ENCODE measurements at regions not wholly inside any gene's neighbourhood (a gene's known extent, or its start where the extent isn't known, plus 50 kb on each side); places are given as distances from the start of the nearest gene placed in this dataset.
A peak's percentile ranks its signal among the peaks of the same experiment; 100 is the strongest.
"Not testable (repeated sequence)": the region's sequence is repeated elsewhere in the genome, so short reads cannot be mapped to it uniquely, and the experiment has no call there.

- intact Hi-C loops (cut with DNase I): loop anchor here (5.0 to 10.0 kb wide), 4 partner anchors 65 to 375 kb away; no protein-coding TSS in a partner anchor
- DNase-seq (no peak), ATAC-seq (no peak)
- Histone ChIP-seq H3K4me1 (ENCODE audit: control insufficient read depth, insufficient read depth, low read length) (no peaks in the 10 kb centered on the region), H3K4me3 (ENCODE audit: low read length) (no peak overlapping the region), H3K27ac (ENCODE audit: low read length) (no peak overlapping the region), H3K9me3 (ENCODE audit: control insufficient read depth, low read length) (no peaks in the 10 kb centered on the region), H3K27me3 (ENCODE audit: control insufficient read depth, insufficient read depth) (no peaks in the 10 kb centered on the region)
- 88% methylated on average over 10 of the region's 10 CpGs for WGBS
These were observed 81.3 kb upstream of the DMRT1 start for GRCh38 chr9:759983-760736.

- Histone ChIP-seq H3K27me3 (ENCODE audit: control insufficient read depth, insufficient read depth) (no peaks in the 10 kb centered on the region), H3K9me3 (ENCODE audit: control insufficient read depth, low read length) (no peaks in the 10 kb centered on the region), H3K27ac (ENCODE audit: low read length) (no peak overlapping the region), H3K4me3 (ENCODE audit: low read length) (no peak overlapping the region), H3K4me1 (ENCODE audit: control insufficient read depth, insufficient read depth, low read length) (no peaks in the 10 kb centered on the region)
- intact Hi-C loops (cut with DNase I): loop anchor here (5.0 to 10.0 kb wide), 3 partner anchors 149 to 376 kb away; no protein-coding TSS in a partner anchor
- DNase-seq: no peak
- 59% methylated on average over 7 of the region's 7 CpGs for WGBS
- ATAC-seq: peak in 1 of 2 donors; percentile 28
These were observed 80.2 kb upstream of the DMRT1 start for GRCh38 chr9:761176-761792.

DNA sequence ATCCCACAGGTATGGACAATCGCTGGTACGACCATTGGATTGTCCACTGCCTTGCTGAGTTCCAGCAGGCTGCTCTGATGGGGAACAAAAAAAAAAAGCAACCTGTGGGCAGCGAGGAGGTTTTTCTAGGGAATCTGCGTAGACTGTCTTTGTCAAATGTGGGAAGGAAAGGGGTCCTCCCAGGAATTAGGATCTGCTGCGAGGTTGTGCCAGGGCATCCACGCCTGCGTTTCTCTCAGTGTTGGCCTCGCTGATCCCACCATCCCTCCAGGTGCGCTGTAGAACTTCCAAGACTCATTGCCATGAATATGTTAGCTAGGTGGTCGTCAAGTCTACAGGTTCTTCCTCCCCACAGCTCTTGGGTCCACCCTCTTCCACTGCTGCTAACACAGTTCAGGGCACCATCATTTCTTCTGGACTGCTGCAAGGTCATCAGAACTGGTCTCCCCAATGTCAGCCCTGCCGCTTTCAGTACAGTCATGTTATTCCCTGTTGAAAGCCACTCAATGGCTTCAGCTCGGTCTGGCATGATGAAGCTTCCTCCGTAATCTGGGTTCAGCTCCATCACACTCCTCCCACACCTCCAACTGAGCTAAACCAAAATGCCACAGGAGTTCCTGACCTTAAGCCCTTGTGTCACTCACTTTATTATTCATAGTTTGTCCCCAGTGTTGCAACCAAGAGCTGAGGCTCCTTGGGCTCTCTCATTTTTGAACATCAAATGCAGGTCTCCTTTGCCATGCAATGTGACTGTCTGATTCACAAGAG, 79.5 kb upstream of the DMRT1 start:
- Histone ChIP-seq H3K27me3 (ENCODE audit: control insufficient read depth, insufficient read depth) (no peaks in the 10 kb centered on the region), H3K9me3 (ENCODE audit: control insufficient read depth, low read length) (no peaks in the 10 kb centered on the region), H3K4me1 (ENCODE audit: control insufficient read depth, insufficient read depth, low read length) (no peaks in the 10 kb centered on the region), H3K4me3 (ENCODE audit: low read length) (no peak overlapping the region), H3K27ac (ENCODE audit: low read length) (no peak overlapping the region)
- ATAC-seq (no peak), DNase-seq (no peak)
- intact Hi-C loops (cut with DNase I): loop anchor here (5.0 to 10.0 kb wide), 3 partner anchors 150 to 377 kb away; no protein-coding TSS in a partner anchor
- WGBS: 79% methylated on average over 13 of the region's 13 CpGs

DNA sequence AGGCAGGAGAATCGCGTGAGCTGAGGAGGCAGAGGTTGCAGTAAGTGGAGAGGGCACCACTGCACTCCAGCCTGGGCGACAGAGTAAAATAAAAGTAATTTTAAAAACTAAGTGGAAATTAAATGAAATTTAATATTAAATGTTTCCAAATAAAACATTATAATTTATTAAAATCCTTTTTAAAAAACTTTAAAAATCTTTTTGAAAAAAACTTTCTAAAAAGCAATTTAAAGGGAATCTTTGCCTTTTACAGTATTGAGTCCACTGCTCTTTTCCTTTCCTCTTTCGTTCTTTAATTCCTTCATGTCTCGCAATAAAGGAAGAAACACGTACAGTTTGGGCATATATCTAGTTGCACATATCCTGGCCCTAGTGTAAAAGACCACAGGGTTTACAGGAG, 77.8 kb upstream of the DMRT1 start:
- no peak overlapping the region for H3K4me3 ChIP-seq (ENCODE audit: low read length)
- DNase-seq: no peak
- H3K4me1 ChIP-seq (ENCODE audit: control insufficient read depth, insufficient read depth, low read length): no peaks in the 10 kb centered on the region
- H3K9me3 ChIP-seq (ENCODE audit: control insufficient read depth, low read length): no peaks in the 10 kb centered on the region
- ATAC-seq: no peak
- whole genome bisulfite sequencing: 73% methylated on average over 6 of the region's 6 CpGs
- H3K27ac ChIP-seq (ENCODE audit: low read length): no peak overlapping the region
- H3K27me3 ChIP-seq (ENCODE audit: control insufficient read depth, insufficient read depth): no peaks in the 10 kb centered on the region
- intact Hi-C loops (cut with DNase I): loop anchor here (2.0 to 10.0 kb wide), 4 partner anchors 151 to 379 kb away; no protein-coding TSS in a partner anchor

DNA sequence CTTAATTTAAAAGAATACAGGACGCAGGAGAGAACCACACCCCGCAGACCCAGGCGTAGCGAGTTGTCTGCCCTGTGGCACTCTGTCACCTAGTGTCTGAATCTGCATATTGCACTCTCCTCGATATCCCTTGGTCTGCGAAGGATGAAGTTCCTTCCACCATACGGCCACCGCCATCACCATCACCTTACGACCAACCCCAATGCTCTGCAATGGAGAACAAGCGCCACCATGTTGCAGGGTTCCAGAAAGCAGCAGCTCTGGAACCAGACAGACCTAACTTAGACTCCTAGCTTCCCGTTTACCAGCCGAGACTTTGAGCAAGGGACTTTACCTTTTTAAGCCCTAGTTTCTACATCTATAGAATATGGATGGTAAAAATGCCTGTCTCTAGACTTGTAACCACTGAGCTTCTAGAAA, 77.4 kb upstream of the DMRT1 start:
- DNase-seq (peak; percentile 62 to 85 (median 81)), ATAC-seq (peak; percentile 96 to 97)
- H3K27me3 ChIP-seq (ENCODE audit: control insufficient read depth, insufficient read depth): no peaks in the 10 kb centered on the region
- H3K27ac ChIP-seq (ENCODE audit: low read length): no peak overlapping the region
- WGBS: 43% methylated on average over 12 of the region's 12 CpGs
- H3K9me3 ChIP-seq (ENCODE audit: control insufficient read depth, low read length): no peaks in the 10 kb centered on the region
- no peak overlapping the region for H3K4me3 ChIP-seq (ENCODE audit: low read length)
- no peaks in the 10 kb centered on the region for H3K4me1 ChIP-seq (ENCODE audit: control insufficient read depth, insufficient read depth, low read length)
- intact Hi-C loops (cut with DNase I): loop anchor here (2.0 to 10.0 kb wide), 4 partner anchors 152 to 379 kb away; no protein-coding TSS in a partner anchor

DNA sequence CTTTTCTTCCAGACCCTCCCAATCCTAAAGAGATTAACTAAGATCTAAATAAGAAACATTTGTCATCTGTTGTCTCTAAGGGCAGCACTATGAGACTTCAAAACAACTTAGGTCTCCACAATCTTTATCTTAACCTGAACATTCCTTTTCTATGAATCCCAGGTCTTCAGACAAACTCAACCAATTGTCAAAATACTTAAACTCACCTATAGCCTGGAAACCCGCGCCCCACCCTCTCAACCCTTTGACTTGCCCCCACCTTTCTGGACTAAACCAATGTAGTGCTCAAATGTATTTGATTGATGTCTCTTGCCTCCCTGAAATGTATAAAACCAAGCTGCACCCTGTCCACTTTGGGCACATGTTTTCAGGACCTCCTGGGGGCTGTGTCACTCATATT, 76.5 kb upstream of the DMRT1 start:
- 92% methylated on average over 2 of the region's 2 CpGs for WGBS
- DNase-seq (no peak), ATAC-seq (no peak)
- H3K9me3 ChIP-seq (ENCODE audit: control insufficient read depth, low read length): no peaks in the 10 kb centered on the region
- H3K4me3 ChIP-seq (ENCODE audit: low read length): no peak overlapping the region
- intact Hi-C loops (cut with DNase I): loop anchor here (2.0 to 10.0 kb wide), 4 partner anchors 153 to 380 kb away; no protein-coding TSS in a partner anchor
- no peaks in the 10 kb centered on the region for H3K4me1 ChIP-seq (ENCODE audit: control insufficient read depth, insufficient read depth, low read length)
- no peaks in the 10 kb centered on the region for H3K27me3 ChIP-seq (ENCODE audit: control insufficient read depth, insufficient read depth)
- H3K27ac ChIP-seq (ENCODE audit: low read length): no peak overlapping the region

GRCh38 chr9:767061-767561, 74.4 kb upstream of the DMRT1 start:
- not testable (repeated sequence) for ATAC-seq; DNase-seq; H3K4me3 ChIP-seq (ENCODE audit: low read length); H3K4me1 ChIP-seq (ENCODE audit: control insufficient read depth, insufficient read depth, low read length); H3K27ac ChIP-seq (ENCODE audit: low read length); H3K9me3 ChIP-seq (ENCODE audit: control insufficient read depth, low read length); H3K27me3 ChIP-seq (ENCODE audit: control insufficient read depth, insufficient read depth)
- 91% methylated on average over 9 of the region's 9 CpGs for WGBS
- intact Hi-C loops (cut with DNase I): loop anchor here in 3 of 4 donors (10.0 kb wide), 2 partner anchors 362 to 382 kb away; no protein-coding TSS in a partner anchor

- H3K27me3 ChIP-seq (ENCODE audit: control insufficient read depth, insufficient read depth): no peaks in the 10 kb centered on the region
- no peaks in the 10 kb centered on the region for H3K4me1 ChIP-seq (ENCODE audit: control insufficient read depth, insufficient read depth, low read length)
- WGBS: 67% methylated on average over 2 of the region's 2 CpGs
- no peaks in the 10 kb centered on the region for H3K9me3 ChIP-seq (ENCODE audit: control insufficient read depth, low read length)
- no peak overlapping the region for H3K4me3 ChIP-seq (ENCODE audit: low read length)
- no peak overlapping the region for H3K27ac ChIP-seq (ENCODE audit: low read length)
- no peak for DNase-seq
- no peak for ATAC-seq
- intact Hi-C loops (cut with DNase I): no loop called here
These were observed 65.4 kb upstream of the DMRT1 start for GRCh38 chr9:776086-776485.

- H3K4me1 ChIP-seq (ENCODE audit: control insufficient read depth, insufficient read depth, low read length): no peaks in the 10 kb centered on the region
- DNase-seq: no peak
- no peak overlapping the region for H3K4me3 ChIP-seq (ENCODE audit: low read length)
- H3K27me3 ChIP-seq (ENCODE audit: control insufficient read depth, insufficient read depth): no peaks in the 10 kb centered on the region
- ATAC-seq: no peak
- no peaks in the 10 kb centered on the region for H3K9me3 ChIP-seq (ENCODE audit: control insufficient read depth, low read length)
- intact Hi-C loops (cut with DNase I): no loop called here
- no peak overlapping the region for H3K27ac ChIP-seq (ENCODE audit: low read length)
These were observed 63.5 kb upstream of the DMRT1 start for GRCh38 chr9:777978-778377.

- no peaks in the 10 kb centered on the region for H3K9me3 ChIP-seq (ENCODE audit: control insufficient read depth, low read length)
- 54% methylated on average over 1 of the region's 1 CpG for WGBS
- no peak overlapping the region for H3K27ac ChIP-seq (ENCODE audit: low read length)
- no peaks in the 10 kb centered on the region for H3K27me3 ChIP-seq (ENCODE audit: control insufficient read depth, insufficient read depth)
- no peak overlapping the region for H3K4me3 ChIP-seq (ENCODE audit: low read length)
- intact Hi-C loops (cut with DNase I): no loop called here
- no peaks in the 10 kb centered on the region for H3K4me1 ChIP-seq (ENCODE audit: control insufficient read depth, insufficient read depth, low read length)
- no peak for ATAC-seq
- no peak for DNase-seq
These were observed 57.3 kb upstream of the DMRT1 start for GRCh38 chr9:784202-784601.

All from right cardiac atrium (tissue), 5 donors.